ENCODE measurements at regions not wholly inside any gene's neighbourhood (a gene's known extent, or its start where the extent isn't known, plus 50 kb on each side); places are given as distances from the start of the nearest gene placed in this dataset.

DNA sequence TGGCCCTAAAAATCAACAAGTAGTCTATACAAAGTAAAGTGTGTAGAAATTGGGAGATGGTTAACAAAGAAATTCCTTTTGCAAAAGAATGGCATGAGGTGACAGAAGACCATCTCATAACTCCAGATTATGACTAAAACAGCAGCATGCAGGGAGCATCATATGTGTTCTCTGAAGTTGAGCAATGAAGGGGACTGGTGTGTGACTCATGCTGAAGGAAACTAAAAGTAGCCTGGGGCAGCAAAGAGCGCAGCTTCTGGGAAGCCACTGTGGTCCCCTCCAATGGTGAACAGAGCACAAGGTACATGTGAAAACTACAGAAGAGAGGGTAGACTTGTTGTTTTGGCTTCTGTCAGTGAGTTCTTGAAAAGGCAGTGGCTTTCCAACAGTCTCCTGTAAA is 133.4 kb downstream of the MACC1 start:
- no peaks in the 10 kb centered on the region for H3K36me3 ChIP-seq
- H3K4me3 ChIP-seq, result no peak overlapping the region
- intact Hi-C loops (cut with DNase I), result no loop called here
- no peak overlapping the region for H3K27ac ChIP-seq
- no peaks in the 10 kb centered on the region for H3K9me3 ChIP-seq
- WGBS, 3 donors, result 88 to 100% (median 91%) methylated on average over 1 of the region's 1 CpG
- peaks cover 1% of the 10 kb centered on the region for H3K4me1 ChIP-seq (ENCODE audit: insufficient read depth)
- TF ChIP-seq POLR2A (IDR thresholded peaks at IDR 0.05) (no peak), EP300 (IDR thresholded peaks at IDR 0.05) (no peak)
- TF ChIP-seq, protein P1, sequence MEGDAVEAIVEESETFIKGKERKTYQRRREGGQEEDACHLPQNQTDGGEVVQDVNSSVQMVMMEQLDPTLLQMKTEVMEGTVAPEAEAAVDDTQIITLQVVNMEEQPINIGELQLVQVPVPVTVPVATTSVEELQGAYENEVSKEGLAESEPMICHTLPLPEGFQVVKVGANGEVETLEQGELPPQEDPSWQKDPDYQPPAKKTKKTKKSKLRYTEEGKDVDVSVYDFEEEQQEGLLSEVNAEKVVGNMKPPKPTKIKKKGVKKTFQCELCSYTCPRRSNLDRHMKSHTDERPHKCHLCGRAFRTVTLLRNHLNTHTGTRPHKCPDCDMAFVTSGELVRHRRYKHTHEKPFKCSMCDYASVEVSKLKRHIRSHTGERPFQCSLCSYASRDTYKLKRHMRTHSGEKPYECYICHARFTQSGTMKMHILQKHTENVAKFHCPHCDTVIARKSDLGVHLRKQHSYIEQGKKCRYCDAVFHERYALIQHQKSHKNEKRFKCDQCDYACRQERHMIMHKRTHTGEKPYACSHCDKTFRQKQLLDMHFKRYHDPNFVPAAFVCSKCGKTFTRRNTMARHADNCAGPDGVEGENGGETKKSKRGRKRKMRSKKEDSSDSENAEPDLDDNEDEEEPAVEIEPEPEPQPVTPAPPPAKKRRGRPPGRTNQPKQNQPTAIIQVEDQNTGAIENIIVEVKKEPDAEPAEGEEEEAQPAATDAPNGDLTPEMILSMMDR (IDR thresholded peaks at IDR 0.05), result no peak
- peak in 1 of 5 donors; percentile 36 for DNase-seq
- H3K27me3 ChIP-seq, result no peaks in the 10 kb centered on the region

DNA sequence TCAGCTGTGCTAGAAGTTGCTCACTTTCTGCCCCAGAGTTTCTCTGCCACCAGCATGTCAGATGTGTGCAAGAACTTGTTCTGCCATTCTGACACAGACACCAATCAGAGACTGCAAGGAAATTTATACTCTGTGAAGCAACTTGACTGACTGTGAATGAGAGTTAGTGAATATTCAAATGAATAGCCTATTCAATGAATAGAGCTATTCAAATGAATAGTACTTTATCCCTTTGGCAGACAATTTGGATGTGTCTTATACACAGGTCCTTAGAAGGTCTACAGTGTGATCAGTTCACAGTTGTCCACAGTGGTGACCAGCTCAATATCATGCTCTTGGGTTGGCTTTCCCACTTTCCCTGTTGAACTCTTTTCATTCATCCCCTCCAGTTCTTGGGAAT is 138.1 kb downstream of the MACC1 start:
- TF ChIP-seq POLR2A (IDR thresholded peaks at IDR 0.05) (no peak), EP300 (IDR thresholded peaks at IDR 0.05) (no peak)
- TF ChIP-seq, protein P1 (IDR thresholded peaks at IDR 0.05), result no peak
- no peak overlapping the region for H3K27ac ChIP-seq
- H3K9me3 ChIP-seq, result no peaks in the 10 kb centered on the region
- no peak for DNase-seq
- no peaks in the 10 kb centered on the region for H3K36me3 ChIP-seq
- no peak overlapping the region for H3K4me3 ChIP-seq
- intact Hi-C loops (cut with DNase I), result no loop called here
- H3K4me1 ChIP-seq (ENCODE audit: insufficient read depth), result peaks cover under 1% of the 10 kb centered on the region
- no peaks in the 10 kb centered on the region for H3K27me3 ChIP-seq

DNA sequence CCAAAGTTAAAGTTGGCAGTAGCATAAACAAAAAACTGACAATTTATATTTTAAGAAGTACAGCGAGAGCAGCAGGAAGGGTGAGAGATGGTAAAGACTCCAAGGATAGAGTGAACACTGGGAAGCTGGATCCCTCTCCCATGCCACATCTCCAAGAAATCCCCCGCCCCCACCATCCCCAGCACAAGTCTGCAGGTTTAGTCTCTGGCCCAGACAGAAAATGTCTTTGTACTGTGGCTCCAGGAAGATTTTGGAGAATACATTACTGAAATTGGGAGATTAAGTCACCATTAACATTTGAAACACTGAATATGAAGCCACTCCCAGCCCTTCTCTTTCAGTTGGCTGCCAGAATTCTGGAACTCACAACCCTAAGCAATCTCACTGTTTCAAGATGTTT is 140.3 kb downstream of the MACC1 start:
- 80 to 86% (median 82%) methylated on average over 2 of the region's 2 CpGs for WGBS, 3 donors
- Histone ChIP-seq H3K27me3 (no peaks in the 10 kb centered on the region), H3K27ac (no peak overlapping the region), H3K4me3 (no peak overlapping the region), H3K9me3 (no peaks in the 10 kb centered on the region), H3K36me3 (no peaks in the 10 kb centered on the region), H3K4me1 (ENCODE audit: insufficient read depth) (no peaks in the 10 kb centered on the region)
- TF ChIP-seq, protein P1 (IDR thresholded peaks at IDR 0.05), result no peak
- no peak for TF ChIP-seq EP300 (IDR thresholded peaks at IDR 0.05)
- TF ChIP-seq POLR2A (IDR thresholded peaks at IDR 0.05), result no peak
- intact Hi-C loops (cut with DNase I), result no loop called here
- no peak for DNase-seq

DNA sequence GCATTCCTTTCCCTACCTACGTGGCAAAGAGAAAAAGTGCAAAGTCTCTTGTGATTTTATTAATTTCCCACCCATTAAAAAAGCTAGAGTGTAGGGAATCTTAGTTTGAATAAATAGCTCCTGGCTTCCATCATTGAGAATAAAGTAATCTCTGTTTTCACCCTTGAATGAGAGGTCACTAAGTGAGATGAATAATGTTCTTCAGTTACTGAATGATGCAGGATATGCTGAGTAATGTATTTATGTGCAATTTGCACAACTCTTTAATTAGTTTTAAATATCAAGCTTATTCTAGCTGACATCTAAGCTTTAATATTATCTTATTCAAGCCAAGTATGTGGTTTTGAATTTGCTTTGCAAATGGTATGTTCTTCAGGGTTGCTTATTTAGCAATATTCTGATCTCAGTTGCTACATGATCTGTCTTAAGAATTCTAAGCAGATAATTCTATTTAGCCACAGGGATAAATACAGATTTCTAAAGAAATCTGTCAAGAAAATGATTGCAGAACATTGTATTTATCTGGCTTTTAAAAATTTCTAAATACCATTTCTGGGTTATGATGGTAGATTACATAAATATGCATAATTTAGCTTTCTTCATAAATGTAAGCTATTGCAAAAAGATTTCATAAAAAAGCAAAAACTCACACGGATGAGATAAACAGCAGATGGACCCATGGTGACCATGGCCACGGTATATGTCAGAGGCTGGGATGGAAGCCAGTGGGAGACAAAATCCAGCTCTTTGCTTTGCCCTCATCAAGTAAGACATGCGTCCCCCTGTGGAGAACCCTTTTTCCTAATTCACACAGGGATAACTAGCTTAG is 141.0 kb downstream of the MACC1 start:
- Histone ChIP-seq H3K9me3 (no peaks in the 10 kb centered on the region), H3K27me3 (no peaks in the 10 kb centered on the region), H3K4me3 (no peak overlapping the region), H3K36me3 (no peaks in the 10 kb centered on the region), H3K4me1 (ENCODE audit: insufficient read depth) (no peaks in the 10 kb centered on the region), H3K27ac (no peak overlapping the region)
- no peak for DNase-seq
- TF ChIP-seq, protein P1 (IDR thresholded peaks at IDR 0.05), result no peak
- no peak for TF ChIP-seq EP300 (IDR thresholded peaks at IDR 0.05)
- no peak for TF ChIP-seq POLR2A (IDR thresholded peaks at IDR 0.05)
- intact Hi-C loops (cut with DNase I), result no loop called here
- 36 to 40% (median 40%) methylated on average over 4 of the region's 4 CpGs for WGBS, 3 donors

Data from ovary (tissue), 7 donors.